ENCODE measurements at regions not wholly inside any gene's neighbourhood (a gene's known extent, or its start where the extent isn't known, plus 50 kb on each side); places are given as distances from the start of the nearest gene placed in this dataset.

DNA sequence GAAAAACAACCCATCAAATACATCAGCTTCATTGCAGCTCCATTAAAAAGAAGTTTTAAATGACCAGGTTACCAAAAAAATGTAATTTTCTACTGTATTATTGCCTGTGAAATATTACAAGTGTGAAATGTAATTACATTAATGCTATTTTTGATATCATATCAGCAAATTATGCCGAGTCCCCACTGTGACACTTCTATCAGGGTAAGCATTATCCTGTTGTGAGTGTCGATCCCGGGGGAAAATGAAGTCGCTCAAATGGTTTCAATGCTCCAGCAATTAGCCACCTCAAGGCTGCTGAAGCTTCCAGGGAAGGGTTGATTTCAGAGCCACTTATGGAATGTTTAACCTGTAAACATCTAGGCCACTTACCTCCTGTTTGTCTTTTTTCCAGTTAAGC, 70.4 kb downstream of the RCN1 start:
- TF ChIP-seq EP300 (IDR thresholded peaks at IDR 0.05; ENCODE audit: borderline replicate concordance in 1 of 2, control insufficient read depth in 1 of 2, low read depth in 2 of 2, low read length in 2 of 2) (no peak), ZNF274 (IDR thresholded peaks at IDR 0.05; ENCODE audit: insufficient read depth, insufficient read length) (no peak)

Data from GM12878 (cell line).